Muscle of back (tissue), 3 donors: ENCODE measurements at regions not wholly inside any gene's neighbourhood (a gene's known extent, or its start where the extent isn't known, plus 50 kb on each side); places are given as distances from the start of the nearest gene placed in this dataset.

Source experiments
- DNase-seq, 3 donors: peaks; one replicate each; pipeline versions ENCODE4 v3.0.0 to v3.0.0-alpha.2; 2013

GRCh38 chr4:134343656-134344055 is 142.1 kb upstream of the PABPC4L start:
- DNase-seq: no peak

GRCh38 chr4:134343081-134343480 is 141.5 kb upstream of the PABPC4L start:
- DNase-seq: no peak

- peak in 1 of 3 donors; percentile 2 for DNase-seq
Measured at GRCh38 chr4:134337574-134337973, 136.0 kb upstream of the PABPC4L start.

- no peak for DNase-seq
Measured at GRCh38 chr4:134328741-134329140, 127.2 kb upstream of the PABPC4L start.

GRCh38 chr4:134327274-134328122 is 125.9 kb upstream of the PABPC4L start:
- no peak for DNase-seq

GRCh38 chr4:134326866-134327265 is 125.3 kb upstream of the PABPC4L start:
- no peak for DNase-seq

GRCh38 chr4:134324179-134324578 is 122.6 kb upstream of the PABPC4L start:
- DNase-seq: no peak

- no peak for DNase-seq
Measured at GRCh38 chr4:134320048-134320447, 118.5 kb upstream of the PABPC4L start.

GRCh38 chr4:134313591-134313990 is 112.0 kb upstream of the PABPC4L start:
- DNase-seq: no peak

- no peak for DNase-seq
Measured at GRCh38 chr4:134309715-134310114, 108.1 kb upstream of the PABPC4L start.

- DNase-seq: no peak
Measured at GRCh38 chr4:134308910-134309309, 107.3 kb upstream of the PABPC4L start.

GRCh38 chr4:134298313-134298712 is 96.7 kb upstream of the PABPC4L start:
- DNase-seq: no peak

- no peak for DNase-seq
Measured at GRCh38 chr4:134297765-134298164, 96.2 kb upstream of the PABPC4L start.

GRCh38 chr4:134282680-134283079 is 81.1 kb upstream of the PABPC4L start:
- DNase-seq: no peak

GRCh38 chr4:134278675-134279074 is 77.1 kb upstream of the PABPC4L start:
- no peak for DNase-seq

- no peak for DNase-seq
Measured at GRCh38 chr4:134276476-134276875, 74.9 kb upstream of the PABPC4L start.

- DNase-seq: no peak
Measured at GRCh38 chr4:134260126-134260525, 58.5 kb upstream of the PABPC4L start.
